ENCODE measurements at regions not wholly inside any gene's neighbourhood (a gene's known extent, or its start where the extent isn't known, plus 50 kb on each side); places are given as distances from the start of the nearest gene placed in this dataset.
"Not testable (repeated sequence)": the region's sequence is repeated elsewhere in the genome, so short reads cannot be mapped to it uniquely, and the experiment has no call there.

GRCh38 chr9:84076384-84076783 lies 95.8 kb downstream of the RMI1 start:
- H3K27ac ChIP-seq (ENCODE audit: control insufficient read depth, insufficient read depth, low read length), result no peak overlapping the region
- TF ChIP-seq EZH2 (IDR thresholded peaks at IDR 0.05; ENCODE audit: low read length) (no peak), CTCF (optimal IDR thresholded peaks at IDR 0.05 in 1 of 3, IDR thresholded peaks at IDR 0.05 in 1 of 3, conservative IDR thresholded peaks at IDR 0.05 in 1 of 3; ENCODE audit: extremely low read depth in 1 of 3, insufficient read depth in 2 of 3, low read length in 3 of 3) (no peak)
- dilution Hi-C loops (cut with MboI; ENCODE audit: extremely low pct_ligation_motif_present, low sequenced_read_pairs), result no loop called here
- no peaks in the 10 kb centered on the region for H3K79me2 ChIP-seq (ENCODE audit: control insufficient read depth, insufficient read depth, low read length)
- no peak overlapping the region for H3K9ac ChIP-seq (ENCODE audit: control insufficient read depth, extremely low read depth, insufficient read depth, low read length)
- DNase-seq (ENCODE audit: low read depth, low spot score) (no peak), FAIRE-seq (no peak)
- H3K27me3 ChIP-seq (ENCODE audit: control insufficient read depth, extremely low read depth, insufficient read depth, low read length), result no peaks in the 10 kb centered on the region
- no peak overlapping the region for H2AFZ ChIP-seq (ENCODE audit: control insufficient read depth, low read length)
- H3K4me3 ChIP-seq (ENCODE audit: control insufficient read depth in 2 of 3, extremely low read depth in 1 of 3, insufficient read depth in 2 of 3, low read depth in 1 of 3, low read length in 3 of 3), result no peak overlapping the region
- no peaks in the 10 kb centered on the region for H3K9me3 ChIP-seq (ENCODE audit: control insufficient read depth, low read depth, low read length)
- H4K20me1 ChIP-seq (ENCODE audit: control insufficient read depth, extremely low read depth, insufficient read depth, low read length), result no peaks in the 10 kb centered on the region
- no peaks in the 10 kb centered on the region for H3K4me1 ChIP-seq (ENCODE audit: control insufficient read depth, extremely low read depth, insufficient read depth, low read length)
- no peaks in the 10 kb centered on the region for H3K36me3 ChIP-seq (ENCODE audit: control insufficient read depth in 2 of 2, extremely low read depth in 1 of 2, insufficient read depth in 2 of 2, low read length in 2 of 2)
- H3K4me2 ChIP-seq (ENCODE audit: control insufficient read depth, extremely low read depth, insufficient read depth, low read depth, low read length), result no peak overlapping the region
- H3K9me1 ChIP-seq (ENCODE audit: control insufficient read depth, extremely low read depth, insufficient read depth, low read length), result no peaks in the 10 kb centered on the region

- dilution Hi-C loops (cut with MboI; ENCODE audit: extremely low pct_ligation_motif_present, low sequenced_read_pairs); H3K9me1 ChIP-seq (ENCODE audit: control insufficient read depth, extremely low read depth, insufficient read depth, low read length); H2AFZ ChIP-seq (ENCODE audit: control insufficient read depth, low read length); H3K4me2 ChIP-seq (ENCODE audit: control insufficient read depth, extremely low read depth, insufficient read depth, low read depth, low read length); FAIRE-seq; H3K9ac ChIP-seq (ENCODE audit: control insufficient read depth, extremely low read depth, insufficient read depth, low read length); H3K36me3 ChIP-seq (ENCODE audit: control insufficient read depth in 2 of 2, extremely low read depth in 1 of 2, insufficient read depth in 2 of 2, low read length in 2 of 2); H3K9me3 ChIP-seq (ENCODE audit: control insufficient read depth, low read depth, low read length); H4K20me1 ChIP-seq (ENCODE audit: control insufficient read depth, extremely low read depth, insufficient read depth, low read length); H3K4me1 ChIP-seq (ENCODE audit: control insufficient read depth, extremely low read depth, insufficient read depth, low read length); H3K4me3 ChIP-seq (ENCODE audit: control insufficient read depth in 2 of 3, extremely low read depth in 1 of 3, insufficient read depth in 2 of 3, low read depth in 1 of 3, low read length in 3 of 3); H3K27ac ChIP-seq (ENCODE audit: control insufficient read depth, insufficient read depth, low read length); H3K27me3 ChIP-seq (ENCODE audit: control insufficient read depth, extremely low read depth, insufficient read depth, low read length); H3K79me2 ChIP-seq (ENCODE audit: control insufficient read depth, insufficient read depth, low read length); DNase-seq (ENCODE audit: low read depth, low spot score): not testable (repeated sequence)
Observed at GRCh38 chr9:84077816-84078215, 97.2 kb downstream of the RMI1 start.

- no peaks in the 10 kb centered on the region for H4K20me1 ChIP-seq (ENCODE audit: control insufficient read depth, extremely low read depth, insufficient read depth, low read length)
- FAIRE-seq, result no peak
- no peak for DNase-seq (ENCODE audit: low read depth, low spot score)
- H3K4me3 ChIP-seq (ENCODE audit: control insufficient read depth in 2 of 3, extremely low read depth in 1 of 3, insufficient read depth in 2 of 3, low read depth in 1 of 3, low read length in 3 of 3), result no peak overlapping the region
- H3K4me1 ChIP-seq (ENCODE audit: control insufficient read depth, extremely low read depth, insufficient read depth, low read length), result no peaks in the 10 kb centered on the region
- no peaks in the 10 kb centered on the region for H3K9me3 ChIP-seq (ENCODE audit: control insufficient read depth, low read depth, low read length)
- no peak for TF ChIP-seq CTCF (optimal IDR thresholded peaks at IDR 0.05 in 1 of 3, IDR thresholded peaks at IDR 0.05 in 1 of 3, conservative IDR thresholded peaks at IDR 0.05 in 1 of 3; ENCODE audit: extremely low read depth in 1 of 3, insufficient read depth in 2 of 3, low read length in 3 of 3)
- no peak overlapping the region for H3K27ac ChIP-seq (ENCODE audit: control insufficient read depth, insufficient read depth, low read length)
- H3K9ac ChIP-seq (ENCODE audit: control insufficient read depth, extremely low read depth, insufficient read depth, low read length), result no peak overlapping the region
- H3K4me2 ChIP-seq (ENCODE audit: control insufficient read depth, extremely low read depth, insufficient read depth, low read depth, low read length), result no peak overlapping the region
- no peak overlapping the region for H2AFZ ChIP-seq (ENCODE audit: control insufficient read depth, low read length)
- dilution Hi-C loops (cut with MboI; ENCODE audit: extremely low pct_ligation_motif_present, low sequenced_read_pairs), result no loop called here
- no peaks in the 10 kb centered on the region for H3K9me1 ChIP-seq (ENCODE audit: control insufficient read depth, extremely low read depth, insufficient read depth, low read length)
- no peaks in the 10 kb centered on the region for H3K36me3 ChIP-seq (ENCODE audit: control insufficient read depth in 2 of 2, extremely low read depth in 1 of 2, insufficient read depth in 2 of 2, low read length in 2 of 2)
- H3K27me3 ChIP-seq (ENCODE audit: control insufficient read depth, extremely low read depth, insufficient read depth, low read length), result no peaks in the 10 kb centered on the region
- H3K79me2 ChIP-seq (ENCODE audit: control insufficient read depth, insufficient read depth, low read length), result no peaks in the 10 kb centered on the region
Observed at GRCh38 chr9:84079994-84080393, 99.4 kb downstream of the RMI1 start.

Measured in keratinocyte (primary cell).